ENCODE measurements at regions not wholly inside any gene's neighbourhood (a gene's known extent, or its start where the extent isn't known, plus 50 kb on each side); places are given as distances from the start of the nearest gene placed in this dataset.

DNA sequence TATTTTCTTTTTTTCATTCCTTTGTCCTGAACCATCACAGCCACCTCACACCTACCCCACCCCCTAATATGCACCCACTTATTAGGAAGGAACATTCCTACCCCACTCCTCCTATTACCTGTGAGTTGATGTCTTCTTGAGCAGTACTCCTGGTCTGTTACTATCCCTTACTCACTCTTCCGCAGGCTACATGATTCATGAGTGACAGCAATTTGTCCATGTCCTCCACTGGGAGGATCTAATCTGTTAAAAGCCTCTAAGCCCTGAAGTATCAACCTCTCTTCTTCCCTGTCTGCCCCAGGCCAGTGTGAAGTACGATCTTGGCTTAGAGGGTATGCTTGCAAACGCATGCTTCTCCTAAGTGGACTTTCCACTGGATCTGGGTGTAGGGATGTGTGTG is 75.6 kb upstream of the RFX8 start:
- Histone ChIP-seq H3K9ac (replicated peaks; ENCODE audit: extremely low read depth, insufficient read depth, low read length) (no peak overlapping the region), H3K9me3 (replicated peaks; ENCODE audit: control insufficient read depth, insufficient read depth, low read length) (no peaks in the 10 kb centered on the region), H3K4me2 (ENCODE audit: insufficient read depth, low read length) (no peak overlapping the region), H2AFZ (ENCODE audit: low read depth, low read length) (no peak overlapping the region), H3K9me1 (replicated peaks; ENCODE audit: control insufficient read depth, extremely low read depth, insufficient read depth, low read length) (no peaks in the 10 kb centered on the region), H3K27ac (ENCODE audit: insufficient read depth, low read depth, low read length) (no peak overlapping the region), H3K27me3 (ENCODE audit: control insufficient read depth in 2 of 2, insufficient read depth in 2 of 2, low read length in 2 of 2) (no peaks in the 10 kb centered on the region), H4K20me1 (replicated peaks; ENCODE audit: control insufficient read depth, extremely low read depth, insufficient read depth, low read length) (no peaks in the 10 kb centered on the region), H3K79me2 (ENCODE audit: control insufficient read depth, insufficient read depth, low read length) (no peaks in the 10 kb centered on the region), H3K4me1 (ENCODE audit: control insufficient read depth, extremely low read depth, insufficient read depth, low read length) (peaks cover 17% of the 10 kb centered on the region), H3K36me3 (ENCODE audit: control insufficient read depth in 2 of 2, extremely low read depth in 1 of 2, insufficient read depth in 2 of 2, low read length in 2 of 2) (no peaks in the 10 kb centered on the region), H3K4me3 (replicated peaks in 1 of 3; ENCODE audit: insufficient read depth in 1 of 3, low read depth in 1 of 3, low read length in 3 of 3) (no peak overlapping the region)
- TF ChIP-seq GATA2 (IDR thresholded peaks at IDR 0.05; ENCODE audit: insufficient read depth, insufficient read length, low read depth, low read length): no peak
- TF ChIP-seq POLR2A (IDR thresholded peaks at IDR 0.05; ENCODE audit: low read depth, low read length): no peak
- TF ChIP-seq, protein P1, sequence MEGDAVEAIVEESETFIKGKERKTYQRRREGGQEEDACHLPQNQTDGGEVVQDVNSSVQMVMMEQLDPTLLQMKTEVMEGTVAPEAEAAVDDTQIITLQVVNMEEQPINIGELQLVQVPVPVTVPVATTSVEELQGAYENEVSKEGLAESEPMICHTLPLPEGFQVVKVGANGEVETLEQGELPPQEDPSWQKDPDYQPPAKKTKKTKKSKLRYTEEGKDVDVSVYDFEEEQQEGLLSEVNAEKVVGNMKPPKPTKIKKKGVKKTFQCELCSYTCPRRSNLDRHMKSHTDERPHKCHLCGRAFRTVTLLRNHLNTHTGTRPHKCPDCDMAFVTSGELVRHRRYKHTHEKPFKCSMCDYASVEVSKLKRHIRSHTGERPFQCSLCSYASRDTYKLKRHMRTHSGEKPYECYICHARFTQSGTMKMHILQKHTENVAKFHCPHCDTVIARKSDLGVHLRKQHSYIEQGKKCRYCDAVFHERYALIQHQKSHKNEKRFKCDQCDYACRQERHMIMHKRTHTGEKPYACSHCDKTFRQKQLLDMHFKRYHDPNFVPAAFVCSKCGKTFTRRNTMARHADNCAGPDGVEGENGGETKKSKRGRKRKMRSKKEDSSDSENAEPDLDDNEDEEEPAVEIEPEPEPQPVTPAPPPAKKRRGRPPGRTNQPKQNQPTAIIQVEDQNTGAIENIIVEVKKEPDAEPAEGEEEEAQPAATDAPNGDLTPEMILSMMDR (IDR thresholded peaks at IDR 0.05; ENCODE audit: extremely low read depth in 1 of 2, insufficient read depth in 1 of 2, low read depth in 1 of 2, low read length in 2 of 2): no peak
- no peak for TF ChIP-seq FOS (IDR thresholded peaks at IDR 0.05; ENCODE audit: borderline replicate concordance, insufficient read depth, low read length)
- no peak for TF ChIP-seq JUN (IDR thresholded peaks at IDR 0.05; ENCODE audit: borderline replicate concordance, insufficient read depth, insufficient read length, low read depth)
- TF ChIP-seq MYC (IDR thresholded peaks at IDR 0.05; ENCODE audit: low read depth, low read length): no peak
- no peak for TF ChIP-seq EZH2 (IDR thresholded peaks at IDR 0.05; ENCODE audit: borderline replicate concordance, low read depth, low read length, severe bottlenecking)
- TF ChIP-seq POLR2AphosphoS5 (IDR thresholded peaks at IDR 0.05; ENCODE audit: insufficient read depth, low read depth, low read length): no peak
- TF ChIP-seq, protein P2, sequence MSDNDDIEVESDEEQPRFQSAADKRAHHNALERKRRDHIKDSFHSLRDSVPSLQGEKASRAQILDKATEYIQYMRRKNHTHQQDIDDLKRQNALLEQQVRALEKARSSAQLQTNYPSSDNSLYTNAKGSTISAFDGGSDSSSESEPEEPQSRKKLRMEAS (IDR thresholded peaks at IDR 0.05; ENCODE audit: insufficient read depth, insufficient read length): no peak
- FAIRE-seq (no peak), DNase-seq (ENCODE audit: low read depth, low spot score) (no peak)
- BruUV-seq (replicated peaks): no TSS peak
- intact Hi-C loops (cut with micrococcal nuclease): loop anchor here (10.0 kb wide), 1 partner anchor 144 kb away; the partner anchor contains the start of gene MAP4K4
- ChIA-PET POLR2A (no interaction called here), CTCF (no interaction called here)
- dilution Hi-C loops (cut with MboI; ENCODE audit: extremely low pct_ligation_motif_present, low sequenced_read_pairs): no loop called here
